ENCODE measurements at regions not wholly inside any gene's neighbourhood (a gene's known extent, or its start where the extent isn't known, plus 50 kb on each side); places are given as distances from the start of the nearest gene placed in this dataset.
"Not testable (repeated sequence)": the region's sequence is repeated elsewhere in the genome, so short reads cannot be mapped to it uniquely, and the experiment has no call there.

- no peak overlapping the region for H3K4me3 Mint-ChIP-seq
- no peak overlapping the region for H3K27ac Mint-ChIP-seq
- POLR2A ChIA-PET: no interaction called here
- no peak for DNase-seq
- H3K9me3 Mint-ChIP-seq (ENCODE audit: insufficient read depth): no peaks in the 10 kb centered on the region
- CTCF ChIA-PET: no interaction called here
- H3K36me3 Mint-ChIP-seq (ENCODE audit: low read depth): no peaks in the 10 kb centered on the region
- H3K4me1 Mint-ChIP-seq (ENCODE audit: low read depth): no peaks in the 10 kb centered on the region
- H3K27me3 Mint-ChIP-seq (ENCODE audit: low read depth): no peaks in the 10 kb centered on the region
- no peak for ATAC-seq
Measured at GRCh38 chr2:149687052-149687427, 99.5 kb upstream of the MMADHC start.

GRCh38 chr2:149686136-149687051, 98.8 kb upstream of the MMADHC start:
- H3K27ac Mint-ChIP-seq: no peak overlapping the region
- ATAC-seq: no peak

GRCh38 chr2:149685401-149685800, 97.8 kb upstream of the MMADHC start:
- POLR2A ChIA-PET; H3K4me3 Mint-ChIP-seq; DNase-seq; ATAC-seq; H3K27me3 Mint-ChIP-seq (ENCODE audit: low read depth); H3K36me3 Mint-ChIP-seq (ENCODE audit: low read depth); H3K27ac Mint-ChIP-seq; CTCF ChIA-PET; H3K4me1 Mint-ChIP-seq (ENCODE audit: low read depth); H3K9me3 Mint-ChIP-seq (ENCODE audit: insufficient read depth): not testable (repeated sequence)

More at GRCh38 chr2:149686136-149687051, 98.8 kb upstream of the MMADHC start:
- no peaks in the 10 kb centered on the region for H3K4me1 Mint-ChIP-seq (ENCODE audit: low read depth)
- no peaks in the 10 kb centered on the region for H3K27me3 Mint-ChIP-seq (ENCODE audit: low read depth)
- no peak overlapping the region for H3K4me3 Mint-ChIP-seq
- CTCF ChIA-PET: no interaction called here
- H3K36me3 Mint-ChIP-seq (ENCODE audit: low read depth): no peaks in the 10 kb centered on the region
- H3K9me3 Mint-ChIP-seq (ENCODE audit: insufficient read depth): no peaks in the 10 kb centered on the region
- no peak for DNase-seq
- POLR2A ChIA-PET: no interaction called here

- POLR2A ChIA-PET: no interaction called here
- Mint-ChIP-seq H3K4me3 (no peak overlapping the region), H3K27ac (no peak overlapping the region), H3K36me3 (ENCODE audit: low read depth) (no peaks in the 10 kb centered on the region), H3K27me3 (ENCODE audit: low read depth) (no peaks in the 10 kb centered on the region), H3K9me3 (ENCODE audit: insufficient read depth) (no peaks in the 10 kb centered on the region), H3K4me1 (ENCODE audit: low read depth) (no peaks in the 10 kb centered on the region)
- no peak for ATAC-seq
- CTCF ChIA-PET: no interaction called here
- DNase-seq: no peak
Measured at GRCh38 chr2:149679286-149679685, 91.7 kb upstream of the MMADHC start.

- ATAC-seq (no peak), DNase-seq (no peak)
- H3K4me1 Mint-ChIP-seq (ENCODE audit: low read depth): no peaks in the 10 kb centered on the region
- no peak overlapping the region for H3K27ac Mint-ChIP-seq
- ChIA-PET CTCF (no interaction called here), POLR2A (no interaction called here)
- H3K36me3 Mint-ChIP-seq (ENCODE audit: low read depth): no peaks in the 10 kb centered on the region
- no peaks in the 10 kb centered on the region for H3K27me3 Mint-ChIP-seq (ENCODE audit: low read depth)
- no peaks in the 10 kb centered on the region for H3K9me3 Mint-ChIP-seq (ENCODE audit: insufficient read depth)
- no peak overlapping the region for H3K4me3 Mint-ChIP-seq
Measured at GRCh38 chr2:149677416-149677815, 89.8 kb upstream of the MMADHC start.

- ATAC-seq (no peak), DNase-seq (no peak)
- no peak overlapping the region for H3K4me3 Mint-ChIP-seq
- H3K4me1 Mint-ChIP-seq (ENCODE audit: low read depth): no peaks in the 10 kb centered on the region
- H3K36me3 Mint-ChIP-seq (ENCODE audit: low read depth): no peaks in the 10 kb centered on the region
- H3K9me3 Mint-ChIP-seq (ENCODE audit: insufficient read depth): no peaks in the 10 kb centered on the region
- H3K27me3 Mint-ChIP-seq (ENCODE audit: low read depth): no peaks in the 10 kb centered on the region
- ChIA-PET CTCF (no interaction called here), POLR2A (no interaction called here)
- no peak overlapping the region for H3K27ac Mint-ChIP-seq
Measured at GRCh38 chr2:149670086-149670485, 82.5 kb upstream of the MMADHC start.

- DNase-seq: no peak
- no peaks in the 10 kb centered on the region for H3K9me3 Mint-ChIP-seq (ENCODE audit: insufficient read depth)
Measured at GRCh38 chr2:149666809-149667320, 79.3 kb upstream of the MMADHC start.

GRCh38 chr2:149664896-149665295, 77.3 kb upstream of the MMADHC start:
- DNase-seq: no peak
- Mint-ChIP-seq H3K4me3 (no peak overlapping the region), H3K9me3 (ENCODE audit: insufficient read depth) (no peaks in the 10 kb centered on the region), H3K27ac (no peak overlapping the region), H3K27me3 (ENCODE audit: low read depth) (no peaks in the 10 kb centered on the region), H3K36me3 (ENCODE audit: low read depth) (no peaks in the 10 kb centered on the region), H3K4me1 (ENCODE audit: low read depth) (no peaks in the 10 kb centered on the region)
- ChIA-PET POLR2A (no interaction called here), CTCF (no interaction called here)
- ATAC-seq: no peak

More at GRCh38 chr2:149666809-149667320, 79.3 kb upstream of the MMADHC start:
- ChIA-PET CTCF (no interaction called here), POLR2A (no interaction called here)
- Mint-ChIP-seq H3K4me1 (ENCODE audit: low read depth) (no peaks in the 10 kb centered on the region), H3K27me3 (ENCODE audit: low read depth) (no peaks in the 10 kb centered on the region), H3K27ac (no peak overlapping the region), H3K4me3 (no peak overlapping the region), H3K36me3 (ENCODE audit: low read depth) (no peaks in the 10 kb centered on the region)
- ATAC-seq: no peak

GRCh38 chr2:149662556-149662955, 75.0 kb upstream of the MMADHC start:
- ATAC-seq (no peak), DNase-seq (no peak)
- no peak overlapping the region for H3K4me3 Mint-ChIP-seq
- H3K9me3 Mint-ChIP-seq (ENCODE audit: insufficient read depth): no peaks in the 10 kb centered on the region
- H3K36me3 Mint-ChIP-seq (ENCODE audit: low read depth): no peaks in the 10 kb centered on the region
- no peak overlapping the region for H3K27ac Mint-ChIP-seq
- H3K27me3 Mint-ChIP-seq (ENCODE audit: low read depth): no peaks in the 10 kb centered on the region
- POLR2A ChIA-PET: no interaction called here
- no peaks in the 10 kb centered on the region for H3K4me1 Mint-ChIP-seq (ENCODE audit: low read depth)
- CTCF ChIA-PET: no interaction called here

- Mint-ChIP-seq H3K27me3 (ENCODE audit: low read depth) (no peaks in the 10 kb centered on the region), H3K4me3 (no peak overlapping the region), H3K27ac (no peak overlapping the region), H3K9me3 (ENCODE audit: insufficient read depth) (no peaks in the 10 kb centered on the region), H3K36me3 (ENCODE audit: low read depth) (no peaks in the 10 kb centered on the region), H3K4me1 (ENCODE audit: low read depth) (no peaks in the 10 kb centered on the region)
- POLR2A ChIA-PET: no interaction called here
- ATAC-seq (no peak), DNase-seq (no peak)
- CTCF ChIA-PET: no interaction called here
Measured at GRCh38 chr2:149661844-149662243, 74.3 kb upstream of the MMADHC start.

- Mint-ChIP-seq H3K4me3 (no peak overlapping the region), H3K36me3 (ENCODE audit: low read depth) (no peaks in the 10 kb centered on the region), H3K9me3 (ENCODE audit: insufficient read depth) (peaks cover 6% of the 10 kb centered on the region), H3K27ac (no peak overlapping the region), H3K4me1 (ENCODE audit: low read depth) (no peaks in the 10 kb centered on the region), H3K27me3 (ENCODE audit: low read depth) (no peaks in the 10 kb centered on the region)
- ChIA-PET POLR2A (no interaction called here), CTCF (no interaction called here)
- no peak for DNase-seq
- no peak for ATAC-seq
Measured at GRCh38 chr2:149658553-149658952, 71.0 kb upstream of the MMADHC start.

GRCh38 chr2:149657401-149658040, 69.9 kb upstream of the MMADHC start:
- Mint-ChIP-seq H3K9me3 (ENCODE audit: insufficient read depth) (peaks cover 6% of the 10 kb centered on the region), H3K36me3 (ENCODE audit: low read depth) (no peaks in the 10 kb centered on the region), H3K4me3 (no peak overlapping the region), H3K27ac (no peak overlapping the region), H3K27me3 (ENCODE audit: low read depth) (no peaks in the 10 kb centered on the region), H3K4me1 (ENCODE audit: low read depth) (no peaks in the 10 kb centered on the region)
- ATAC-seq (no peak), DNase-seq (no peak)
- ChIA-PET POLR2A (no interaction called here), CTCF (no interaction called here)
